ENCODE measurements at regions not wholly inside any gene's neighbourhood (a gene's known extent, or its start where the extent isn't known, plus 50 kb on each side); places are given as distances from the start of the nearest gene placed in this dataset.

DNA sequence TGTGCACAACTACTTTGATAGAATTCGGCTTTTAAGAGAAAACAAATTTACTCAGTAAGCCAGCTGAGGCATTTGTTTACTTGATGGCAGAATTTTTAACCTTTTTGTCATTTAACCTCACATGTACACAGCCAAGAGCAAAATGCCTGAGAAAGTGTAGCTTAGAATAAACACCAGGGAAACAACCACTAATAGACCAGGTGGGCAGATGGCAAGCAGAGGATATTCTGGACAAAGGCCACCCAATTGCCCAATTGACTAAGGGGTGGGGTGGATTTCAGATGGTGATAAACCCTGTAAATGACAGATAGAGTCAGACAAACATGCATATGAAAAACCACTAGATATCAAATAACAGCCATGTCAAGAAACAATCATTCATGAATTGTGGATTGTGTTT lies 190.7 kb upstream of the FBXL4 start:
- Histone ChIP-seq H3K36me3 (no peaks in the 10 kb centered on the region), H3K4me3 (no peak overlapping the region), H3K27me3 (no peaks in the 10 kb centered on the region), H3K9me3 (no peaks in the 10 kb centered on the region), H3K27ac (no peak overlapping the region), H3K4me1 (no peaks in the 10 kb centered on the region)
- intact Hi-C loops (cut with DNase I): no loop called here
- TF ChIP-seq, protein P1, sequence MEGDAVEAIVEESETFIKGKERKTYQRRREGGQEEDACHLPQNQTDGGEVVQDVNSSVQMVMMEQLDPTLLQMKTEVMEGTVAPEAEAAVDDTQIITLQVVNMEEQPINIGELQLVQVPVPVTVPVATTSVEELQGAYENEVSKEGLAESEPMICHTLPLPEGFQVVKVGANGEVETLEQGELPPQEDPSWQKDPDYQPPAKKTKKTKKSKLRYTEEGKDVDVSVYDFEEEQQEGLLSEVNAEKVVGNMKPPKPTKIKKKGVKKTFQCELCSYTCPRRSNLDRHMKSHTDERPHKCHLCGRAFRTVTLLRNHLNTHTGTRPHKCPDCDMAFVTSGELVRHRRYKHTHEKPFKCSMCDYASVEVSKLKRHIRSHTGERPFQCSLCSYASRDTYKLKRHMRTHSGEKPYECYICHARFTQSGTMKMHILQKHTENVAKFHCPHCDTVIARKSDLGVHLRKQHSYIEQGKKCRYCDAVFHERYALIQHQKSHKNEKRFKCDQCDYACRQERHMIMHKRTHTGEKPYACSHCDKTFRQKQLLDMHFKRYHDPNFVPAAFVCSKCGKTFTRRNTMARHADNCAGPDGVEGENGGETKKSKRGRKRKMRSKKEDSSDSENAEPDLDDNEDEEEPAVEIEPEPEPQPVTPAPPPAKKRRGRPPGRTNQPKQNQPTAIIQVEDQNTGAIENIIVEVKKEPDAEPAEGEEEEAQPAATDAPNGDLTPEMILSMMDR (IDR thresholded peaks at IDR 0.05): no peak
- DNase-seq (ENCODE audit: low spot score in 2 of 2): no peak

GRCh38 chr6:99137314-99137713 lies 189.6 kb upstream of the FBXL4 start:
- no peak overlapping the region for H3K27ac ChIP-seq
- H3K9me3 ChIP-seq: no peaks in the 10 kb centered on the region
- no peaks in the 10 kb centered on the region for H3K36me3 ChIP-seq
- H3K4me1 ChIP-seq: no peaks in the 10 kb centered on the region
- DNase-seq (ENCODE audit: low spot score in 2 of 2): no peak
- H3K4me3 ChIP-seq: no peak overlapping the region
- H3K27me3 ChIP-seq: no peaks in the 10 kb centered on the region
- TF ChIP-seq, protein P1 (IDR thresholded peaks at IDR 0.05): no peak
- intact Hi-C loops (cut with DNase I): no loop called here

GRCh38 chr6:99136488-99136887 lies 188.7 kb upstream of the FBXL4 start:
- intact Hi-C loops (cut with DNase I): no loop called here
- Histone ChIP-seq H3K4me1 (no peaks in the 10 kb centered on the region), H3K4me3 (no peak overlapping the region), H3K36me3 (no peaks in the 10 kb centered on the region), H3K9me3 (no peaks in the 10 kb centered on the region), H3K27ac (no peak overlapping the region), H3K27me3 (no peaks in the 10 kb centered on the region)
- no peak for DNase-seq (ENCODE audit: low spot score in 2 of 2)
- TF ChIP-seq, protein P1 (IDR thresholded peaks at IDR 0.05): no peak

- intact Hi-C loops (cut with DNase I): no loop called here
- no peak for DNase-seq (ENCODE audit: low spot score in 2 of 2)
- Histone ChIP-seq H3K9me3 (no peaks in the 10 kb centered on the region), H3K27me3 (no peaks in the 10 kb centered on the region), H3K4me1 (no peaks in the 10 kb centered on the region), H3K27ac (no peak overlapping the region), H3K36me3 (no peaks in the 10 kb centered on the region), H3K4me3 (no peak overlapping the region)
- TF ChIP-seq, protein P1 (IDR thresholded peaks at IDR 0.05): no peak
Measured at GRCh38 chr6:99132026-99132635, 184.4 kb upstream of the FBXL4 start.

DNA sequence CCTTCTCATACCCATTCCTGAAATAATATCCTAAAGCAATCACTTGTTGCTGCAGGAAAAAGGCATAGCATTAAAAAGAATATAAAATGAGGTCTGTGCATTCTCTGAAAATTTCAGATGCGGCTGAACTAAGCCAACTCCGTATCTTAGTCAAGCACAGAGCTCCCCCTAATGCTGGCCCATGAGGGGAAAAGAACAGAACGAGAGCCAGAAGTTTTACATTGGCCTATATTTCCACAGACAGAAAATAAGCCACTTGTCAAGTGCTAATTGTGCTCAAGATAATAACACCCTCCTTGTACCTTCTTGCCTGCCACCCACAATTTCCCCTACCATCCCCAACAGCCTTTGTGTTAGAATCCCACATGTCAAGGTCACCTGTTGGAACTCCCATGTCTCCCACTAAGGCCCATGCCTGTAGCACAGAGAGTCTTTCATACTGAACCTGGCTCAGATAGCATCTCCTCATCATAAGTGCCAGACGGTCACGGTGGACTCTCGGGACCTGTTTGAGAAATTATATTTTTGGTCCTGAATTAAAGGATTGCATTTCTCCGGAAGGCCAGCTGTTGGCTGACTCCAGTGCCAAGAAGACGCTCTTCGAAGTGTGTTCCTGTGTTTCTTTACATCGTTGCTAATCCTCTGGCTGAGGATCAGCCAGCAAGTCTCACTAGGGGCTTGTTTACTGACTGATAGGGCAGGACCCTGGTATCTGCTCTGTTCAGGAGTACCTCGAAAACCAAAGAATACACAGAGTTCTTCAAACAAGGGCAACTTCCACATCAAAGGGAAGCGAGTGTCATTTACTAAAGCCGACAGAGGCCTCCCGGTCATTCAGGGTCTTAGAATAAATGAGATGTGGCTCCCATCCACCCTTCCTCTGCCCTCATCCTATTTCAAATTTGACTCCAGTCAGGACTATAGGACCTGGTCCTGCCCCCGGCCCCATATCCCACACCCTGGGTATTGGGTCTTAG lies 183.4 kb upstream of the FBXL4 start:
- Histone ChIP-seq H3K27ac (no peak overlapping the region), H3K36me3 (no peaks in the 10 kb centered on the region), H3K4me1 (no peaks in the 10 kb centered on the region), H3K27me3 (no peaks in the 10 kb centered on the region), H3K9me3 (no peaks in the 10 kb centered on the region), H3K4me3 (no peak overlapping the region)
- TF ChIP-seq, protein P1 (IDR thresholded peaks at IDR 0.05): no peak
- no peak for DNase-seq (ENCODE audit: low spot score in 2 of 2)
- intact Hi-C loops (cut with DNase I): no loop called here

Measured in ascending aorta (tissue), 2 donors.